ENCODE measurements at regions not wholly inside any gene's neighbourhood (a gene's known extent, or its start where the extent isn't known, plus 50 kb on each side); places are given as distances from the start of the nearest gene placed in this dataset.
"Not testable (repeated sequence)": the region's sequence is repeated elsewhere in the genome, so short reads cannot be mapped to it uniquely, and the experiment has no call there.

DNA sequence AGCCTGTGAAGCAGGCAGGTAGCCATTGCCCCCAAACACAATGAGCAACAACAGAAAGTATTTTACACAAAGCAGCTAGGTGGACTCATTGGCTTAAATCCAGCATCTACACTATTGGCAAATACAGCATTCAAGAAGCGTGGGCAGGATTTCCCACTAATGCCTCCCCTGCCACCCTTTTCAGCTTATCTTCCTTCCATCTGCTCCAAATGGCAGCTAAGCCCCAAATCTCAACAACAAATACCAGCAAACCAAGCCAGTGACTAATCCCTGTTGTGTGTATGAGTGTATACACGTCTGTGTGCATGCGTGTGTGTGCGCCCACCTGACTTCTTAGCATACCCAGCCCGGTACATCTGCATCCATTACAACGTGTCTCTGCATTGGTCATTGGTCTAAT is 151.2 kb upstream of the WWC1 start:
- no peak overlapping the region for H3K27ac ChIP-seq (ENCODE audit: low read depth, low read length)
- H3K9me3 ChIP-seq (ENCODE audit: control insufficient read depth in 3 of 3, low read length in 3 of 3): no peaks in the 10 kb centered on the region
- no peaks in the 10 kb centered on the region for H3K4me1 ChIP-seq (ENCODE audit: control insufficient read depth in 3 of 3, insufficient read depth in 3 of 3, low read length in 3 of 3)
- H3K4me3 ChIP-seq (ENCODE audit: low read length in 3 of 3): no peak overlapping the region
- H3K9ac ChIP-seq (ENCODE audit: low read depth in 1 of 3, low read length in 3 of 3): no peak overlapping the region
- no peaks in the 10 kb centered on the region for H3K36me3 ChIP-seq (ENCODE audit: control insufficient read depth in 3 of 3, insufficient read depth in 3 of 3, low read length in 3 of 3)
- H3K27me3 ChIP-seq (ENCODE audit: control insufficient read depth in 3 of 3, insufficient read depth in 3 of 3, low read length in 3 of 3): no peaks in the 10 kb centered on the region

DNA sequence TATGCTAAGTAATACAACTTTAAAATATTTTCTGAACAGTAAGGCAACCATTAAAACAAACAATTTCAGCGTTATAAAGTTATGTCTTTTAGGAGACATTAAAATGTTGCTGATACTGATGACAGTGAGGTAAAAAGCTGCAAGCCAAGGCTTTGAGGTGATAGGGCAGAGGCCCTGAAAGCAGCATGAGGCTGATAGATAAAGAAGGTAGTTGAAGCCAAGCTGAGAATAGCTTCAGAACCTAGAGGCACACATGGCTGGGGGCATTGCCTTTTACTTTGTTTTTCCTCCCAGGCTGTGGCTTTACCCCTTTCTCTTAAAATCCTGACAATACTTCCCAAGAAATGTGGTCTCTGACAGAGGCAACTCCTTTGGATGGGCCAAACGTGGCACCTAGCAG is 149.0 kb upstream of the WWC1 start:
- Histone ChIP-seq H3K36me3 (ENCODE audit: control insufficient read depth in 3 of 3, insufficient read depth in 3 of 3, low read length in 3 of 3) (no peaks in the 10 kb centered on the region), H3K9me3 (ENCODE audit: control insufficient read depth in 3 of 3, low read length in 3 of 3) (no peaks in the 10 kb centered on the region), H3K27me3 (ENCODE audit: control insufficient read depth in 3 of 3, insufficient read depth in 3 of 3, low read length in 3 of 3) (peaks cover 0 to 4% (median 0%) of the 10 kb centered on the region in 3 donors), H3K9ac (ENCODE audit: low read depth in 1 of 3, low read length in 3 of 3) (no peak overlapping the region), H3K4me1 (ENCODE audit: control insufficient read depth in 3 of 3, insufficient read depth in 3 of 3, low read length in 3 of 3) (no peaks in the 10 kb centered on the region), H3K4me3 (ENCODE audit: low read length in 3 of 3) (no peak overlapping the region), H3K27ac (ENCODE audit: low read depth, low read length) (no peak overlapping the region)

DNA sequence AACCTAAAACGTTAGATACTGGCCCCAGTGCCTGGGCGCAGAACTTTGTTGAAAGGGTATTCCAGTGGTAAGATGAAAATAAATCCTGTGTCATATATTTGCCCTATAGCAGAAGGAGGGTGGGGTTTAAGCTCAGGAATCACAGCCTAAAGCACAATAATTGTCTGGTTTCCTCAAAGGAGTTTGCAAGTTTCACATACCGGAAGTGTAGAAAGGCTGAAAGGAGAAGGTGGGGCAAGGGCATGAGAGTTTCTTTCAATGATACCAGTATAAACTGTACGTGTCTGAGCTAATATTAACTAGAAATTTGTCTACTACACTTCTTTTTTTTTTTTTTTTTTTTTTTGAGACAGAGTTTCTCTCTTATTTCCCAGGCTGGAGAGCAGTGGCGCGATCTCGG is 147.9 kb upstream of the WWC1 start:
- not testable (repeated sequence) for H3K4me3 ChIP-seq (ENCODE audit: low read length in 3 of 3); H3K9ac ChIP-seq (ENCODE audit: low read depth in 1 of 3, low read length in 3 of 3); H3K9me3 ChIP-seq (ENCODE audit: control insufficient read depth in 3 of 3, low read length in 3 of 3); H3K36me3 ChIP-seq (ENCODE audit: control insufficient read depth in 3 of 3, insufficient read depth in 3 of 3, low read length in 3 of 3); H3K4me1 ChIP-seq (ENCODE audit: control insufficient read depth in 3 of 3, insufficient read depth in 3 of 3, low read length in 3 of 3); H3K27ac ChIP-seq (ENCODE audit: low read depth, low read length); H3K27me3 ChIP-seq (ENCODE audit: control insufficient read depth in 3 of 3, insufficient read depth in 3 of 3, low read length in 3 of 3)

DNA sequence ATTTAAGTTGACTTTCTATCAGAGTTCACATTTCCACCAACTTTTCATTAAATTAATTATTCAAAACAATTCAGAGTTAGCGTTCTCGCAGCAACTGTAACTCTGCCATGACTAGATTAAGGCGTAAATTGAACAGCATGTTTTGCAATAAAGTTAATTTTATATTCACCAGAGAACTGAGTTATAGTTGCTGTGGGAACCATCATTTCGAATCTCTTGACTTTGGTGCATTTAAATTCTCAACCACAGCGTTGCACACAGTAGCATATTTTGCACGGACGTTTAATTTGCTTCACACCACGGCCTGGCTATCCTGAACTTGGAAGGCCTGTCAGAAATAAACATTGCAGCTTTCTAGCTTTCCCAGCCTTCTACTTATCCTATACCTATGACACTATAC is 144.3 kb upstream of the WWC1 start:
- no peak overlapping the region for H3K27ac ChIP-seq (ENCODE audit: low read depth, low read length)
- H3K9ac ChIP-seq (ENCODE audit: low read depth in 1 of 3, low read length in 3 of 3): no peak overlapping the region
- H3K36me3 ChIP-seq (ENCODE audit: control insufficient read depth in 3 of 3, insufficient read depth in 3 of 3, low read length in 3 of 3): no peaks in the 10 kb centered on the region
- peaks cover 0 to 15% (median 0%) of the 10 kb centered on the region in 3 donors for H3K27me3 ChIP-seq (ENCODE audit: control insufficient read depth in 3 of 3, insufficient read depth in 3 of 3, low read length in 3 of 3)
- H3K4me1 ChIP-seq (ENCODE audit: control insufficient read depth in 3 of 3, insufficient read depth in 3 of 3, low read length in 3 of 3): no peaks in the 10 kb centered on the region
- no peaks in the 10 kb centered on the region for H3K9me3 ChIP-seq (ENCODE audit: control insufficient read depth in 3 of 3, low read length in 3 of 3)
- no peak overlapping the region for H3K4me3 ChIP-seq (ENCODE audit: low read length in 3 of 3)

DNA sequence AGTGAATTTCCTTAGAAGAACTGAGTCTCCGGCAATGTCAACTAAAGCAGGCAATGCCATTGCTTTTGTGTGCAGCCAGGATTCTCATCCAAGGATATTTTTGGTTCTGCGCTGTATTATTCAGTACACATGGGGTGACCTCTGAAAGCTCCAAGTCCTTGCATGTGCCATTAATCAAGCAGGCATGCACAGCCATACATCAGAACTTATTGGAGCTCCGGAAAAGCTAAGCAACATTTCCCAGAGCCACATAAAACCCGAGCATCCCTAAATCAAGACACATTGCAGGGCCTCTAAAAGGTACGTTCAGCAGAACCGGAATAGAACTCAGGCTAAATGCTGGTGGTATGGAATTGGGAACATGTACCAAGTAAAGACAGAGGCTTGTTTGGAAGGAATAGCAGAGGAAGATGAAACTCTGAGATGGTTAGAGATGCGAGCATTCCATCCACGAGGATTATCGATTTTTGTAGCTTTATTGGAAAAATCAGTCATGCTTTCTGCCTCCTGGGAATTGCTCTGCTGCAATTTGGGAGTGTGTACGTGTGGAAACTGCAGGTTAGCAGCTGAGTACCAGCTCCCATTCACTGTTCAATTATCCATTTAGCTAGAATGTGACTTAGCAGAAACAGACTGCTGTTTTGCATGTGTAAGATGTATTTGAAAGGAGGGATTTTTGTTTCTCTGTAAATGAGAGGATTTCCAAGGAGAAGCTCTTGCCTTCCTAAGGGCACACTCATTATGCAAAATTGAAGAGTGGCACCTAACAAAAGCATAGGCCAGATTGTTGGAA is 143.7 kb upstream of the WWC1 start:
- no peak overlapping the region for H3K4me3 ChIP-seq (ENCODE audit: low read length in 3 of 3)
- no peaks in the 10 kb centered on the region for H3K4me1 ChIP-seq (ENCODE audit: control insufficient read depth in 3 of 3, insufficient read depth in 3 of 3, low read length in 3 of 3)
- no peak overlapping the region for H3K27ac ChIP-seq (ENCODE audit: low read depth, low read length)
- no peaks in the 10 kb centered on the region for H3K36me3 ChIP-seq (ENCODE audit: control insufficient read depth in 3 of 3, insufficient read depth in 3 of 3, low read length in 3 of 3)
- no peak overlapping the region for H3K9ac ChIP-seq (ENCODE audit: low read depth in 1 of 3, low read length in 3 of 3)
- H3K27me3 ChIP-seq (ENCODE audit: control insufficient read depth in 3 of 3, insufficient read depth in 3 of 3, low read length in 3 of 3): peaks cover 0 to 15% (median 0%) of the 10 kb centered on the region in 3 donors
- H3K9me3 ChIP-seq (ENCODE audit: control insufficient read depth in 3 of 3, low read length in 3 of 3): no peaks in the 10 kb centered on the region

DNA sequence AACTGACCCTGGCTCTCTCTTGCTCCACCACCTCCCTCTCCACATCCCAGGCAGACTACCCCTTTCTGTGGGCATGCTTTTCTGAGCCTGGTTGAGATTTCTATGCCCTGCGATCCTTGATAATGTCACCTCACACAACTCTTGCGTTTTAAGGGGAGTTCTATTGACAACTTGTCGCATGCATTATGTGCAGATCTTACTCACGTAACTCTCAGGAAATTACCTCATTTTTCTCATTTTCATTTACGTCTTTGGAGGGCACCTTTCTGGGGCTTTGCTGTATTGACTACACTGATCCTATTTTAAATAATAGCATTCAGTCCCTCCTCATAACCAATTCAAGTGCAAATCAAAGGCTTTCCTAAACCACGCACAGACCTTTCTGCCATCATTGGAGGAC is 140.4 kb upstream of the WWC1 start:
- H3K9ac ChIP-seq (ENCODE audit: low read depth in 1 of 3, low read length in 3 of 3): no peak overlapping the region
- H3K4me3 ChIP-seq (ENCODE audit: low read length in 3 of 3): no peak overlapping the region
- H3K36me3 ChIP-seq (ENCODE audit: control insufficient read depth in 3 of 3, insufficient read depth in 3 of 3, low read length in 3 of 3): no peaks in the 10 kb centered on the region
- H3K27me3 ChIP-seq (ENCODE audit: control insufficient read depth in 3 of 3, insufficient read depth in 3 of 3, low read length in 3 of 3): peaks cover 0 to 19% (median 0%) of the 10 kb centered on the region in 3 donors
- no peaks in the 10 kb centered on the region for H3K4me1 ChIP-seq (ENCODE audit: control insufficient read depth in 3 of 3, insufficient read depth in 3 of 3, low read length in 3 of 3)
- H3K9me3 ChIP-seq (ENCODE audit: control insufficient read depth in 3 of 3, low read length in 3 of 3): no peaks in the 10 kb centered on the region
- no peak overlapping the region for H3K27ac ChIP-seq (ENCODE audit: low read depth, low read length)

DNA sequence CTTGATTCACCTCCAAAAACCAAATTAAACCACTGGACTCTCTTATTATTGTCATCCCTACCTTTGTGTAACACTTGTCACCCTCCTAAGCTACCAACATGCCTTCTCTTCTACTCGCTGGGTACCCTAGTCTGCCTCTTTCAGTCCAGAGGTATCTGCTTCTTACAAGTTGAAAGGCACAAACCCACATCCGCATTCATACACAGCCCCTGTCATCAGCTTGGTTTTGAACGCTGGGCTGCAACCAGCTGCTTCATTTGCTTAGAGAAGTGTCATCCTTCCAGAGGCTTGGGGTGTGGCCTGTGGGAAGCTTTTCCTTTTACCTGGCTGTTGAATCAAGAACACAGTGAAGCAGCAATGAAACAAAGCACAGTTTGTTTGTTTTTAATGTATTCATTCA is 138.8 kb upstream of the WWC1 start:
- Histone ChIP-seq H3K27ac (ENCODE audit: low read depth, low read length) (no peak overlapping the region), H3K4me1 (ENCODE audit: control insufficient read depth in 3 of 3, insufficient read depth in 3 of 3, low read length in 3 of 3) (no peaks in the 10 kb centered on the region), H3K9ac (ENCODE audit: low read depth in 1 of 3, low read length in 3 of 3) (no peak overlapping the region)

DNA sequence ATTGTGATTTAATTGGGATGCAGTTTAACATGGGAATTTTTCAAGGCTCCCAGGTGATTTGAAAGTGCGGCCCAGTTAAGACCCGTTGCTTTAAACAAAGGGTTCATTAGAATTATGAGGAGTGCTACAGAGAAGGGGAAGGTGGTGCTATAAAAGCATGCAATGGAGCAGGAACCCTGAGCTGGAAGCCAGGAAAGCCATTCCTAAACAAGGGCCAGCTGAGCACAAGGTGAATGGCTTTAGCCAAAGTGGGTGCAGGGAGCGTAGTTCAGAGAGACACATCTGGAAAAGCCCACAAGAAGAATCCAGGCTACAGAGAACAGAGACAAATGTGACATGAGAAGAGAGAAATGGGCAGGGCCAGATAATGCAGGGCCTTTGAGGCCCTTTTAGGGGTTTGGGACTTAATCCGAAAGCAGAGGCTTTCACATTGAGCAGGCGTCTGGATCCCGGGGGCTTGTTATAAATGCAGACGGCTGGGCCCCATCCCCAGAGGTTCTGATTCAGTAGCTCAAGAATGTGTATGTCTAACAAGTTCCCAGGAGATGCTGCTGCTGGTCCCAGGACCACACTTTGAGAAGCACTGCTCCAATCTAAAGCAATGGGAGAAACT is 138.1 kb upstream of the WWC1 start:
- H3K4me1 ChIP-seq (ENCODE audit: control insufficient read depth in 3 of 3, insufficient read depth in 3 of 3, low read length in 3 of 3): no peaks in the 10 kb centered on the region
- H3K9me3 ChIP-seq (ENCODE audit: control insufficient read depth in 3 of 3, low read length in 3 of 3): no peaks in the 10 kb centered on the region
- H3K27me3 ChIP-seq (ENCODE audit: control insufficient read depth in 3 of 3, insufficient read depth in 3 of 3, low read length in 3 of 3): peaks cover 0 to 19% (median 0%) of the 10 kb centered on the region in 3 donors
- no peak overlapping the region for H3K9ac ChIP-seq (ENCODE audit: low read depth in 1 of 3, low read length in 3 of 3)
- H3K36me3 ChIP-seq (ENCODE audit: control insufficient read depth in 3 of 3, insufficient read depth in 3 of 3, low read length in 3 of 3): no peaks in the 10 kb centered on the region
- H3K27ac ChIP-seq (ENCODE audit: low read depth, low read length): no peak overlapping the region
- no peak overlapping the region for H3K4me3 ChIP-seq (ENCODE audit: low read length in 3 of 3)

More for the DNA sequence above, 138.8 kb upstream of the WWC1 start:
- Histone ChIP-seq H3K36me3 (ENCODE audit: control insufficient read depth in 3 of 3, insufficient read depth in 3 of 3, low read length in 3 of 3) (no peaks in the 10 kb centered on the region), H3K4me3 (ENCODE audit: low read length in 3 of 3) (no peak overlapping the region), H3K9me3 (ENCODE audit: control insufficient read depth in 3 of 3, low read length in 3 of 3) (no peaks in the 10 kb centered on the region), H3K27me3 (ENCODE audit: control insufficient read depth in 3 of 3, insufficient read depth in 3 of 3, low read length in 3 of 3) (peaks cover 0 to 19% (median 0%) of the 10 kb centered on the region in 3 donors)

DNA sequence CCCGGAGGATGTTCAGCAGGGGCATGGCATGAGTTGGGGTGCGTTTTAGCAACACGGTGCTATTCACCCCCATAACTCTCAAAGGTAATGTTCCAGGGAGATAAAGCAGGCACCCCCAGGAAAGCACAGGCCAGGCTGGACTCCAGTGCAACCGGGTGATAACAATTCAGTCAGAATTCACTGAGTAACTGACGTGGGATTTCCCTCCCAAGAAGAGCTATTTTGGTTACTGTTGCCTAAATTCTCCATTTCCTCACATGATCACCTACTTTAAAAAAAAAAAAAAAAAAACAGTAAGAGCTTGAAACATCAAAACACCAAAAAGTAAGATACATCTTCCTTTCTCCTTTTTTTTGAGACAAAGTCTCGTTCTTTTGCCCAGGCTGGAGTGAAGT is 137.6 kb upstream of the WWC1 start:
- no peak overlapping the region for H3K27ac ChIP-seq (ENCODE audit: low read depth, low read length)
- H3K4me1 ChIP-seq (ENCODE audit: control insufficient read depth in 3 of 3, insufficient read depth in 3 of 3, low read length in 3 of 3): no peaks in the 10 kb centered on the region
- peaks cover 0 to 19% (median 0%) of the 10 kb centered on the region in 3 donors for H3K27me3 ChIP-seq (ENCODE audit: control insufficient read depth in 3 of 3, insufficient read depth in 3 of 3, low read length in 3 of 3)
- no peaks in the 10 kb centered on the region for H3K36me3 ChIP-seq (ENCODE audit: control insufficient read depth in 3 of 3, insufficient read depth in 3 of 3, low read length in 3 of 3)
- no peak overlapping the region for H3K4me3 ChIP-seq (ENCODE audit: low read length in 3 of 3)
- H3K9ac ChIP-seq (ENCODE audit: low read depth in 1 of 3, low read length in 3 of 3): no peak overlapping the region
- no peaks in the 10 kb centered on the region for H3K9me3 ChIP-seq (ENCODE audit: control insufficient read depth in 3 of 3, low read length in 3 of 3)

DNA sequence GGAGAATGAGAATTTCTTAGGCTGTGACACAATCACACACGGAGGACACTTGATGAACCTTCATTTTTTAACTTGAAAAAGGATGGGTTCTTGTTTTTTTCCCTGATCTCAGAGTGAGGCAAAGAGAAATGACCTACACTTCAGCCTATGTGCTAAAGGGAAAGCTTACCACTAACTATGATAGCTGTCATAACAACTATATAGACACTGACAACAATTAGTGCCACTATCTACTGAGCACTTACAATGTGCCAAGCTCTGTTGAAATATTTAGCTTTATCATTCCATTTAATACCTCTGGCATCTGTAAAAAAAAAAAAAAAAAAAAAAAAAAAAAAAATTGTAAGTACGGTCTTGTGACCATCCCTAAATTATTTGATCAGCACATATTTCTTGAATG is 135.9 kb upstream of the WWC1 start:
- H3K27ac ChIP-seq (ENCODE audit: low read depth, low read length): no peak overlapping the region
- no peaks in the 10 kb centered on the region for H3K4me1 ChIP-seq (ENCODE audit: control insufficient read depth in 3 of 3, insufficient read depth in 3 of 3, low read length in 3 of 3)
- peaks cover 0 to 12% (median 2%) of the 10 kb centered on the region in 3 donors for H3K27me3 ChIP-seq (ENCODE audit: control insufficient read depth in 3 of 3, insufficient read depth in 3 of 3, low read length in 3 of 3)
- no peak overlapping the region for H3K4me3 ChIP-seq (ENCODE audit: low read length in 3 of 3)
- H3K9me3 ChIP-seq (ENCODE audit: control insufficient read depth in 3 of 3, low read length in 3 of 3): no peaks in the 10 kb centered on the region
- H3K36me3 ChIP-seq (ENCODE audit: control insufficient read depth in 3 of 3, insufficient read depth in 3 of 3, low read length in 3 of 3): no peaks in the 10 kb centered on the region
- no peak overlapping the region for H3K9ac ChIP-seq (ENCODE audit: low read depth in 1 of 3, low read length in 3 of 3)

All from skeletal muscle tissue (tissue), 3 donors.